SK-N-SH (cell line): ENCODE measurements at regions not wholly inside any gene's neighbourhood (a gene's known extent, or its start where the extent isn't known, plus 50 kb on each side); places are given as distances from the start of the nearest gene placed in this dataset.

ENCODE experiments used
- CTCF ChIA-PET: fragments of 300-600, 350-600 bp; formaldehyde crosslinking; extraction: SDS; loops from one replicate; lab custom pipeline; 2021; lab: Yijun Ruan, JAX
- POLR2A ChIA-PET: fragments of 350-600 bp; sonication (Branson Sonifier 250); formaldehyde crosslinking; extraction: SDS; loops from one replicate; lab custom pipeline; 2020; ENCODE audit warnings: antibody characterized with exemption, inconsistent platforms; lab: Yijun Ruan, JAX
- DNase-seq: peaks from one replicate; pipeline ENCODE4 v3.0.0; 2012
- H2AFZ ChIP-seq: fragments of 200-600 bp; sonication (generic); 2 replicates; pipeline ENCODE4 v1.8.1; 2016; ENCODE audit warnings: antibody characterized with exemption, mild to moderate bottlenecking, low read depth
- H3F3A ChIP-seq: fragments of 200-600 bp; sonication (generic); replicated peaks from 2 replicates; pipeline ENCODE3; 2016; ENCODE audit warnings: antibody characterized with exemption, mild to moderate bottlenecking; ENCODE audit not compliant: insufficient read depth
- H3K27ac ChIP-seq, 2 experiments: fragments of 200-500 bp in 1 of 2; fragments of 200-600 bp in 1 of 2; sonication (Bioruptor generic) in 1 of 2; sonication (generic), shearing (Covaris generic) in 1 of 2; 2 replicates each; pipeline versions ENCODE4 v1.5.1 to v1.6.1; 2014 to 2016; ENCODE audit warnings: low read depth in 2 of 2, inconsistent platforms in 1 of 2, low read length in 1 of 2, mild to moderate bottlenecking in 1 of 2, mixed read lengths in 1 of 2
- H3K27me3 ChIP-seq: fragments of 200-600 bp; sonication (generic), shearing (Covaris generic); 2 replicates; pipeline ENCODE4 v1.6.1; 2016; ENCODE audit warnings: mixed run types; ENCODE audit not compliant: insufficient read depth
- H3K36me3 ChIP-seq, 2 experiments: fragments of 200-500 bp in 1 of 2; fragments of 200-600 bp in 1 of 2; sonication (Bioruptor generic) in 1 of 2; sonication (generic) in 1 of 2; replicated peaks in 1 of 2; 2 replicates each; pipeline versions ENCODE3 to v1.5.1; 2014 to 2016; ENCODE audit warnings: low read length in 1 of 2, mild to moderate bottlenecking in 1 of 2; ENCODE audit not compliant: insufficient read depth in 2 of 2, control insufficient read depth in 1 of 2
- H3K4me1 ChIP-seq, 2 experiments: fragments of 200-500 bp in 1 of 2; fragments of 200-600 bp in 1 of 2; sonication (Bioruptor generic) in 1 of 2; sonication (generic), shearing (Covaris generic) in 1 of 2; 2 replicates each; pipeline versions ENCODE4 v1.5.1 to v1.6.1; 2014 to 2016; ENCODE audit warnings: low read depth in 1 of 2, low read length in 1 of 2, mixed run types in 1 of 2; ENCODE audit not compliant: insufficient read depth in 2 of 2, control insufficient read depth in 1 of 2
- H3K4me2 ChIP-seq: fragments of 200-600 bp; sonication (generic), shearing (Covaris generic); 2 replicates; pipeline ENCODE4 v1.6.1; 2017; ENCODE audit warnings: mixed run types
- H3K4me3 ChIP-seq, 2 experiments: fragments of 200-500 bp in 1 of 2; fragments of 200-600 bp in 1 of 2; sonication (Bioruptor generic) in 1 of 2; sonication (generic), shearing (Covaris generic) in 1 of 2; 2 replicates each; pipeline versions ENCODE4 v1.5.1 to v1.8.1; 2014 to 2016; ENCODE audit warnings: low read depth in 2 of 2, inconsistent platforms in 1 of 2, low read length in 1 of 2, mild to moderate bottlenecking in 1 of 2, mixed read lengths in 1 of 2, moderate library complexity in 1 of 2
- H3K79me2 ChIP-seq: fragments of 200-600 bp; sonication (generic); 2 replicates; pipeline ENCODE4 v1.8.1; 2017; ENCODE audit warnings: mild to moderate bottlenecking; ENCODE audit not compliant: insufficient read depth
- H3K9ac ChIP-seq: fragments of 200-600 bp; sonication (generic); 2 replicates; pipeline ENCODE4 v1.6.1; 2017; ENCODE audit warnings: mixed run types
- H3K9me2 ChIP-seq: fragments of 200-600 bp; sonication (generic); 2 replicates; pipeline ENCODE4 v1.6.1; 2017; ENCODE audit warnings: mixed run types
- H3K9me3 ChIP-seq: fragments of 200-600 bp; sonication (generic); 2 replicates; pipeline ENCODE4 v1.6.1; 2017; ENCODE audit warnings: mixed run types, mild to moderate bottlenecking, moderate library complexity
- H4K20me1 ChIP-seq: fragments of 200-600 bp; sonication (generic); 2 replicates; pipeline ENCODE4 v1.6.1; 2017; ENCODE audit warnings: mild to moderate bottlenecking, mixed run types; ENCODE audit not compliant: insufficient read depth
- CHD2 ChIP-seq: fragments of 150-350 bp; IDR thresholded peaks from 2 replicates; pipeline ENCODE4 v1.6.1; 2018; ENCODE audit warnings: low read length; ENCODE audit not compliant: partially characterized antibody
- EP300 ChIP-seq, 2 experiments: IDR thresholded peaks; 2 replicates each; pipeline versions ENCODE4 v1.4.0 to v1.6.1; 2012; ENCODE audit warnings: borderline replicate concordance in 1 of 2, low read depth in 1 of 2, low read length in 1 of 2
- EZH2phosphoT487 ChIP-seq: fragments of 200-600 bp; sonication (generic); IDR thresholded peaks from 2 replicates; pipeline ENCODE4 v1.6.1; 2017; ENCODE audit warnings: low read depth, mixed run types, mild to moderate bottlenecking, antibody characterized with exemption, moderate library complexity, borderline replicate concordance
- FOSL2 ChIP-seq: IDR thresholded peaks from 2 replicates; pipeline ENCODE4 v1.4.0; 2012; ENCODE audit warnings: low read depth, mild to moderate bottlenecking, moderate library complexity, borderline replicate concordance
- JUND ChIP-seq: IDR thresholded peaks from 2 replicates; pipeline ENCODE4 v1.4.0; 2012
- MEF2A ChIP-seq: IDR thresholded peaks from 2 replicates; pipeline ENCODE4 v1.4.0; 2012; ENCODE audit warnings: low read depth, borderline replicate concordance
- NFIC ChIP-seq: IDR thresholded peaks from 2 replicates; pipeline ENCODE4 v1.4.0; 2012; ENCODE audit warnings: borderline replicate concordance
- POLR2AphosphoS5 ChIP-seq: IDR thresholded peaks from 2 replicates; pipeline ENCODE4 v1.6.1; 2012; ENCODE audit warnings: low read depth, low read length
- RCOR1 ChIP-seq: fragments of 150-350 bp; IDR thresholded peaks from 2 replicates; pipeline ENCODE4 v1.6.1; 2017; ENCODE audit warnings: antibody characterized with exemption, low read length
- RFX5 ChIP-seq: IDR thresholded peaks from 2 replicates; pipeline ENCODE4 v1.6.1; 2012; ENCODE audit warnings: mild to moderate bottlenecking, improper control_type of control experiment, low read length
- RXRA ChIP-seq: IDR thresholded peaks from 2 replicates; pipeline ENCODE4 v1.4.0; 2012; ENCODE audit warnings: low read depth, mild to moderate bottlenecking, borderline replicate concordance
- SIN3A ChIP-seq: IDR thresholded peaks from 2 replicates; pipeline ENCODE4 v1.6.1; 2012; ENCODE audit warnings: low read depth, mild to moderate bottlenecking, low read length, moderate library complexity, borderline replicate concordance
- SMC3 ChIP-seq: IDR thresholded peaks from 2 replicates; pipeline ENCODE4 v1.6.1; 2012; ENCODE audit warnings: low read depth, low read length, improper control_type of control experiment
- TCF12 ChIP-seq: IDR thresholded peaks from 2 replicates; pipeline ENCODE4 v1.4.0; 2012
- YY1 ChIP-seq: IDR thresholded peaks from 2 replicates; pipeline ENCODE4 v1.4.0; 2012; ENCODE audit warnings: low read depth, mild to moderate bottlenecking
- WGBS: methylation state at CpG from one replicate; pipeline ENCODE4 v1.1.6; 2017; ENCODE audit warnings: low lambda C conversion rate; 5-methylcytosine and 5-hydroxymethylcytosine counted together
- TF ChIP-seq, protein P1 (sequence below): IDR thresholded peaks from 2 replicates; pipeline ENCODE4 v1.4.0; 2012; ENCODE audit warnings: low read depth, borderline replicate concordance
- TF ChIP-seq, protein P2 (sequence below): IDR thresholded peaks from 2 replicates; pipeline ENCODE4 v1.4.0; 2012; ENCODE audit warnings: low read depth
- TF ChIP-seq, protein P3 (sequence below): fragments of 150-350 bp; IDR thresholded peaks from 2 replicates; pipeline ENCODE4 v1.6.1; 2016; ENCODE audit warnings: mild to moderate bottlenecking, low read depth, low read length
- TF ChIP-seq, protein P4 (sequence below): IDR thresholded peaks from 2 replicates; pipeline ENCODE4 v1.4.0; 2012; ENCODE audit warnings: low read depth, borderline replicate concordance
- TF ChIP-seq, protein P5 (sequence below): fragments of 150-350 bp; IDR thresholded peaks from 2 replicates; pipeline ENCODE4 v1.6.1; 2017; ENCODE audit warnings: antibody characterized with exemption, low read length, low read depth, borderline replicate concordance

DNA sequence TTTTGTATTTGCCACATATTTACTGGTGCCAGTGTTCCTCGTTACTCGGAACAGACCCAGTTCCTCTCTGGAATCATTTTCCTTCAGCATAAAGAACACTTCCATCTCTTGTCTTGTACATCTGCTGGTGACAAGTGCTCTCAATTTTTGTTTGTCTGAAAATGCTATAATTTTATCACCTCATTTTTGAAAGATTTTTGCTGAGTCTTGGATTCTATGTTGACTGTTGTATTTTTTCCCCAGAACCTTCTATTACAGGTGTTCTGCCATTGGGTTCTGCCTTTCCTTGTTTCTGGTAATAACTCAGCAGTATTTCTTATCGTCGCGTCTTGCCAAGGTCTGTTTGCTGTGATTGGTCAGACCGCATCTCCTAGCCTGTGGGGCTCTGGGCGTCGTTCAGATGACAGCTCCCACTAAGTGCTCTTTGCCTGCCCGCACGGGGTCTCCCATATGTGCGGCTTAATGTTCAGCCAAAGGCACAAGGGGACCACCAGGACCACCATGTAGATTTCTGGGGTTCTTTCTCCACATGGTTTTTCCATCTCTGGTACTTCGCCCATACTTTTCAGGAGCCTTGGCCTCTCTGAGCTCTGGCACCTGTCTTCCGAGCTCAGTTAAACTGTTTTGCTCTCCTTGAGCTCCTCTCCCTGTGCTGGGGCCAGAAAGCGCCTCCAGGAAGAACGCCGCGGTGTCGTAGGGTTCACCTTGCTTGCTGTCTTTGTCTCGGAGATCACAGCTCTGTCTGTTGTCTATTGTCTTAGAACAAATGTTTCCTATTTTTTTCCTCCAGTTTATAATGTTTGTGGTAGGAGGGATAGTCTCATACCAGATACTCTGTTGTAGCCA lies 80.0 kb downstream of the METRNL start:
- H3K4me1 ChIP-seq = peaks cover 0 to 6% of the 10 kb centered on the region in 2 experiments; a peak in 1 of 4 replicates
- H2AFZ ChIP-seq = no peak overlapping the region
- no peak overlapping the region for H3K9ac ChIP-seq
- H4K20me1 ChIP-seq = no peaks in the 10 kb centered on the region
- no peaks in the 10 kb centered on the region for H3K9me2 ChIP-seq
- no peak overlapping the region for H3K4me3 ChIP-seq
- no peaks in the 10 kb centered on the region for H3K36me3 ChIP-seq
- no peak overlapping the region for H3K27ac ChIP-seq
- ChIA-PET CTCF (interaction anchor here (0.5 to 2.3 kb wide), 2 partner anchors 21 to 512 kb away, joined by 3 to 7 read pairs; no protein-coding TSS in a partner anchor), POLR2A (no interaction called here)
- DNase-seq = no peak
- TF ChIP-seq YY1 (no peak), TCF12 (no peak), MEF2A (no peak), JUND (no peak), SMC3 (no peak), NFIC (no peak), POLR2AphosphoS5 (no peak), RFX5 (no peak), RCOR1 (no peak), SIN3A (no peak), RXRA (no peak), EZH2phosphoT487 (no peak), FOSL2 (no peak), EP300 (IDR thresholded peaks at IDR 0.05; ENCODE audit: borderline replicate concordance in 1 of 2, low read depth in 1 of 2, low read length in 1 of 2) (no peak), CHD2 (no peak)
- TF ChIP-seq, protein P1, sequence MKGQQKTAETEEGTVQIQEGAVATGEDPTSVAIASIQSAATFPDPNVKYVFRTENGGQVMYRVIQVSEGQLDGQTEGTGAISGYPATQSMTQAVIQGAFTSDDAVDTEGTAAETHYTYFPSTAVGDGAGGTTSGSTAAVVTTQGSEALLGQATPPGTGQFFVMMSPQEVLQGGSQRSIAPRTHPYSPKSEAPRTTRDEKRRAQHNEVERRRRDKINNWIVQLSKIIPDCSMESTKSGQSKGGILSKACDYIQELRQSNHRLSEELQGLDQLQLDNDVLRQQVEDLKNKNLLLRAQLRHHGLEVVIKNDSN = no peak
- TF ChIP-seq, protein P2, sequence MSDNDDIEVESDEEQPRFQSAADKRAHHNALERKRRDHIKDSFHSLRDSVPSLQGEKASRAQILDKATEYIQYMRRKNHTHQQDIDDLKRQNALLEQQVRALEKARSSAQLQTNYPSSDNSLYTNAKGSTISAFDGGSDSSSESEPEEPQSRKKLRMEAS = no peak
- TF ChIP-seq, protein P3, sequence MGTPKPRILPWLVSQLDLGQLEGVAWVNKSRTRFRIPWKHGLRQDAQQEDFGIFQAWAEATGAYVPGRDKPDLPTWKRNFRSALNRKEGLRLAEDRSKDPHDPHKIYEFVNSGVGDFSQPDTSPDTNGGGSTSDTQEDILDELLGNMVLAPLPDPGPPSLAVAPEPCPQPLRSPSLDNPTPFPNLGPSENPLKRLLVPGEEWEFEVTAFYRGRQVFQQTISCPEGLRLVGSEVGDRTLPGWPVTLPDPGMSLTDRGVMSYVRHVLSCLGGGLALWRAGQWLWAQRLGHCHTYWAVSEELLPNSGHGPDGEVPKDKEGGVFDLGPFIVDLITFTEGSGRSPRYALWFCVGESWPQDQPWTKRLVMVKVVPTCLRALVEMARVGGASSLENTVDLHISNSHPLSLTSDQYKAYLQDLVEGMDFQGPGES = no peak
- TF ChIP-seq, protein P4, sequence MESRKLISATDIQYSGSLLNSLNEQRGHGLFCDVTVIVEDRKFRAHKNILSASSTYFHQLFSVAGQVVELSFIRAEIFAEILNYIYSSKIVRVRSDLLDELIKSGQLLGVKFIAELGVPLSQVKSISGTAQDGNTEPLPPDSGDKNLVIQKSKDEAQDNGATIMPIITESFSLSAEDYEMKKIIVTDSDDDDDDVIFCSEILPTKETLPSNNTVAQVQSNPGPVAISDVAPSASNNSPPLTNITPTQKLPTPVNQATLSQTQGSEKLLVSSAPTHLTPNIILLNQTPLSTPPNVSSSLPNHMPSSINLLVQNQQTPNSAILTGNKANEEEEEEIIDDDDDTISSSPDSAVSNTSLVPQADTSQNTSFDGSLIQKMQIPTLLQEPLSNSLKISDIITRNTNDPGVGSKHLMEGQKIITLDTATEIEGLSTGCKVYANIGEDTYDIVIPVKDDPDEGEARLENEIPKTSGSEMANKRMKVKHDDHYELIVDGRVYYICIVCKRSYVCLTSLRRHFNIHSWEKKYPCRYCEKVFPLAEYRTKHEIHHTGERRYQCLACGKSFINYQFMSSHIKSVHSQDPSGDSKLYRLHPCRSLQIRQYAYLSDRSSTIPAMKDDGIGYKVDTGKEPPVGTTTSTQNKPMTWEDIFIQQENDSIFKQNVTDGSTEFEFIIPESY = no peak
- TF ChIP-seq, protein P5, sequence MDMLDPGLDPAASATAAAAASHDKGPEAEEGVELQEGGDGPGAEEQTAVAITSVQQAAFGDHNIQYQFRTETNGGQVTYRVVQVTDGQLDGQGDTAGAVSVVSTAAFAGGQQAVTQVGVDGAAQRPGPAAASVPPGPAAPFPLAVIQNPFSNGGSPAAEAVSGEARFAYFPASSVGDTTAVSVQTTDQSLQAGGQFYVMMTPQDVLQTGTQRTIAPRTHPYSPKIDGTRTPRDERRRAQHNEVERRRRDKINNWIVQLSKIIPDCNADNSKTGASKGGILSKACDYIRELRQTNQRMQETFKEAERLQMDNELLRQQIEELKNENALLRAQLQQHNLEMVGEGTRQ = no peak
- no peaks in the 10 kb centered on the region for H3K27me3 ChIP-seq
- WGBS = 65% methylated on average over 19 of the region's 19 CpGs
- H3K9me3 ChIP-seq = no peaks in the 10 kb centered on the region
- no peak overlapping the region for H3K4me2 ChIP-seq
- H3F3A ChIP-seq = no peaks in the 10 kb centered on the region
- no peaks in the 10 kb centered on the region for H3K79me2 ChIP-seq
